Type B pancreatic cell (in vitro differentiated cells): ENCODE measurements at regions not wholly inside any gene's neighbourhood (a gene's known extent, or its start where the extent isn't known, plus 50 kb on each side); places are given as distances from the start of the nearest gene placed in this dataset.

Experiments
- DNase-seq: peaks from one replicate; pipeline ENCODE4 v3.0.0; 2021; ENCODE audit warnings: mixed read lengths; ENCODE audit not compliant: unreplicated experiment; ENCODE audit errors: extremely low spot score
- H3K27ac Mint-ChIP-seq: 2 replicates; pipeline ENCODE4 v1.8.0; 2021; ENCODE audit warnings: mild to moderate bottlenecking, mixed read lengths
- H3K27me3 Mint-ChIP-seq: 2 replicates; pipeline ENCODE4 v1.8.0; 2021; ENCODE audit warnings: mixed read lengths
- H3K36me3 Mint-ChIP-seq: 2 replicates; pipeline ENCODE4 v1.8.0; 2021; ENCODE audit warnings: mixed read lengths
- H3K4me1 Mint-ChIP-seq: one replicate; pipeline ENCODE4 v1.8.0; 2021; ENCODE audit warnings: mixed read lengths; ENCODE audit not compliant: unreplicated experiment
- H3K4me3 Mint-ChIP-seq: 2 replicates; pipeline ENCODE4 v1.8.0; 2021; ENCODE audit warnings: mild to moderate bottlenecking, mixed read lengths
- H3K9me3 Mint-ChIP-seq: 2 replicates; pipeline ENCODE4 v1.8.0; 2021; ENCODE audit warnings: mixed read lengths
- CTCF ChIP-seq: fragments of 200-600 bp; sonication (generic); conservative IDR thresholded peaks from 2 replicates; pipeline ENCODE4 v1.5.0; 2021; ENCODE audit warnings: antibody characterized with exemption, mild to moderate bottlenecking

GRCh38 chr14:104284636-104285507 is 146.5 kb downstream of the KIF26A start:
- Mint-ChIP-seq H3K4me1 (peaks cover 8% of the 10 kb centered on the region), H3K36me3 (no peaks in the 10 kb centered on the region), H3K27ac (no peak overlapping the region), H3K9me3 (no peaks in the 10 kb centered on the region), H3K27me3 (peaks cover 11% of the 10 kb centered on the region), H3K4me3 (no peak overlapping the region)
- TF ChIP-seq CTCF: no peak
- DNase-seq: no peak

GRCh38 chr14:104285508-104285840 is 147.1 kb downstream of the KIF26A start:
- no peak for DNase-seq
- no peaks in the 10 kb centered on the region for H3K36me3 Mint-ChIP-seq
- no peak for TF ChIP-seq CTCF
- no peak overlapping the region for H3K4me3 Mint-ChIP-seq
- no peaks in the 10 kb centered on the region for H3K9me3 Mint-ChIP-seq
- H3K4me1 Mint-ChIP-seq: peaks cover 8% of the 10 kb centered on the region
- no peak overlapping the region for H3K27ac Mint-ChIP-seq
- peaks cover 11% of the 10 kb centered on the region for H3K27me3 Mint-ChIP-seq

DNA sequence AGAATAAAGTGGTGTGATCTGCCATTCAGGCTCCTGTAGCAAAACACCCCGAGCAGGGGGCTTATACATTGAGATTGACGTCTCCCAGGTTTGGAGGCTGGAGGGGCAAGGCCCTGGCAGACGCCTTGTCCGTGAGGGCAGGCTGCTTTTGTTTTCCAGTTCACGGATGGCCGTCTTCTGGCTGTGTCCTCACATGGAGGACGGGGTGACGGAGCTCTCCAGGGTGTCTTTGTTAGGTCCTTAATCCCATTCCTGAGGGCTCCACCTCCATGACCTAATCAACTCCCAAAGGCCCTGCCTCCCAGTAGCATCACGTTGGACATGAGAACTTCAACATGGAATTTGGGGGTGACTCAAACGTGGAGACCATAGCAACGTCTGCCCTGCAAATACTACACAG is 147.7 kb downstream of the KIF26A start:
- peaks cover 13% of the 10 kb centered on the region for H3K4me1 Mint-ChIP-seq
- no peak for TF ChIP-seq CTCF
- H3K9me3 Mint-ChIP-seq: no peaks in the 10 kb centered on the region
- H3K27me3 Mint-ChIP-seq: peaks cover 11% of the 10 kb centered on the region
- no peak overlapping the region for H3K27ac Mint-ChIP-seq
- H3K4me3 Mint-ChIP-seq: no peak overlapping the region
- no peaks in the 10 kb centered on the region for H3K36me3 Mint-ChIP-seq
- DNase-seq: no peak

DNA sequence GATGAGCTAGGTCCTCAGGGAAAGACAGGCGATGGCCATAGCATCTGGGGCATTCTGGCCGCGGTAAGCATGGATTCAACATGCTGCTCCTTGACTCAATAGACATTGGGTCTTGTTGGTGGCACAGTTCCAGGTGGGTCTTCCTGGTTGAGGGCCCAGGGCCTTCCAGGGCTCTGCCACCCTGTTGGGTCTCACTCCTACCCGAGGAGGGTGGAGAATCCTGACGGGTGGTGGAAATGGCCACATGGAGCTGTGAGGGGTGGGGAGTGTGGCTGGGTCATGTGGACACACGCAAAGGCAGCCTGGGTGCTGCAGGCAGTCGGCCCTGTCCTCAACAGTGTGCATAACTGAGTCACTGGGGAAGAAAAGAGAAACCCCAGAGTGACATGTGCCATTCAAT is 148.1 kb downstream of the KIF26A start:
- Mint-ChIP-seq H3K27ac (no peak overlapping the region), H3K27me3 (peaks cover 11% of the 10 kb centered on the region), H3K4me1 (peaks cover 15% of the 10 kb centered on the region), H3K36me3 (no peaks in the 10 kb centered on the region), H3K9me3 (no peaks in the 10 kb centered on the region), H3K4me3 (no peak overlapping the region)
- no peak for TF ChIP-seq CTCF
- no peak for DNase-seq

- H3K4me3 Mint-ChIP-seq: no peak overlapping the region
- no peak for DNase-seq
- H3K9me3 Mint-ChIP-seq: no peaks in the 10 kb centered on the region
- no peak overlapping the region for H3K27ac Mint-ChIP-seq
- TF ChIP-seq CTCF: no peak
- peaks cover 11% of the 10 kb centered on the region for H3K27me3 Mint-ChIP-seq
- H3K36me3 Mint-ChIP-seq: no peaks in the 10 kb centered on the region
- peaks cover 19% of the 10 kb centered on the region for H3K4me1 Mint-ChIP-seq
Measured at GRCh38 chr14:104287301-104288009, 149.1 kb downstream of the KIF26A start.
